GM12872 (cell line): ENCODE measurements at regions not wholly inside any gene's neighbourhood (a gene's known extent, or its start where the extent isn't known, plus 50 kb on each side); places are given as distances from the start of the nearest gene placed in this dataset.

ENCODE experiments used
- TF ChIP-seq, protein P1 (sequence below): IDR thresholded peaks from 3 replicates; pipeline ENCODE4 v1.5.1; 2011; ENCODE audit warnings: low read depth, mild to moderate bottlenecking, low read length, moderate library complexity; ENCODE audit not compliant: insufficient read depth

DNA sequence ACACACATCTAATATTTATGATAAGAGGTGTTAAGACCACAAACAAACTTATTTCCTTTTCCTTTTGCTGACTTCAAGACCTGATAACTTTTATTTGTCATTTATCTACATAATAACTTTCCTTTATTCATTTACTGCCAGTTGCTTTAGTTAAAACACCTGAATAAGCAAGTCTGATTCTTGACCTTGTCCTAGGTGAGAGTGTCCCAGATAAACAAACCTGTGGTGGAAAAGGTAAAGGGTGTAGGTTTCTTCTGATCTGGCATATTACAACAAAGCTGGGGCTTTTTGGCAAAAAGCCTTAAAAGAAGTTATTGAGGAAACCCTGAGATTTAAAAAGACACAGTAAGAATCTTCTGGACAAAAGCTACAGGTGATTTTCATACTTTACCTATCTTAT, 191.5 kb downstream of the ZBBX start:
- TF ChIP-seq, protein P1, sequence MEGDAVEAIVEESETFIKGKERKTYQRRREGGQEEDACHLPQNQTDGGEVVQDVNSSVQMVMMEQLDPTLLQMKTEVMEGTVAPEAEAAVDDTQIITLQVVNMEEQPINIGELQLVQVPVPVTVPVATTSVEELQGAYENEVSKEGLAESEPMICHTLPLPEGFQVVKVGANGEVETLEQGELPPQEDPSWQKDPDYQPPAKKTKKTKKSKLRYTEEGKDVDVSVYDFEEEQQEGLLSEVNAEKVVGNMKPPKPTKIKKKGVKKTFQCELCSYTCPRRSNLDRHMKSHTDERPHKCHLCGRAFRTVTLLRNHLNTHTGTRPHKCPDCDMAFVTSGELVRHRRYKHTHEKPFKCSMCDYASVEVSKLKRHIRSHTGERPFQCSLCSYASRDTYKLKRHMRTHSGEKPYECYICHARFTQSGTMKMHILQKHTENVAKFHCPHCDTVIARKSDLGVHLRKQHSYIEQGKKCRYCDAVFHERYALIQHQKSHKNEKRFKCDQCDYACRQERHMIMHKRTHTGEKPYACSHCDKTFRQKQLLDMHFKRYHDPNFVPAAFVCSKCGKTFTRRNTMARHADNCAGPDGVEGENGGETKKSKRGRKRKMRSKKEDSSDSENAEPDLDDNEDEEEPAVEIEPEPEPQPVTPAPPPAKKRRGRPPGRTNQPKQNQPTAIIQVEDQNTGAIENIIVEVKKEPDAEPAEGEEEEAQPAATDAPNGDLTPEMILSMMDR: no peak

DNA sequence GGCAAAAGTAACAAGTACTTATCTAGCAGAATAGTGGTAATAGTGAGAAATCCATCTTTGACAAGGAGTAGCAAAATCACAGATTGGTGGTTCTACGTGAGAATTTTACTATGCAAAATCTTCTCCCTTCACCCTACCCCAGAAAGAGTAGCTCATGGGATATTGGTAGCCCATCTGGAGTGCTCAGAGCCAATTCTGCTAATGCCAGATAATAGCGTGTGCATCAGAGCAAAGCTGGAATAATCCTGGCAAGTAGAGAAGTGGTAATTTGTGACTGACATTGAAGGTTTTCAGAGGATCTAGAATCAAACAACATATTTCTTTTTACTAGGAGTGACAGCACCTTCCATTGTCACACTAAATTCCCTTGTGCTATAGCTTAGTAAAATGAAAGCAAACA, 192.9 kb downstream of the ZBBX start:
- TF ChIP-seq, protein P1: no peak

DNA sequence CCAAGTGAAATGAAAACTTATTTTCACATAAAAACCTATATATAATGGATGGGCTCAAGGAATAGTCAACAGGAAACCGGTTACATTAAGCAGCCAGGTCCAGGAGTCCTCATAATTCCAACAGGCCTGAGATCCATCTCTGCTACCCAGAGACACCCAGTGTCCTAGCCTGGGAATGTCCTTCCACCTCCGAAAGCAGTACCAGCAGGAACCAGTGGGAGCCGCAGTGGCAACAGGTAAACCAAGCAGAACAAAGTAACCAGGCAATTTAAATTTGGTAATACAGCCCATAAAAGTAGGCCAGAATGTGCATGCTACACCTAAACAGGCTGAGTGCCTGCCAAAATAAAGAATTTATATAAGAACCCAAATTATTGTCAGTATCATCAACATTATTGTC, 195.6 kb downstream of the ZBBX start:
- TF ChIP-seq, protein P1: no peak

DNA sequence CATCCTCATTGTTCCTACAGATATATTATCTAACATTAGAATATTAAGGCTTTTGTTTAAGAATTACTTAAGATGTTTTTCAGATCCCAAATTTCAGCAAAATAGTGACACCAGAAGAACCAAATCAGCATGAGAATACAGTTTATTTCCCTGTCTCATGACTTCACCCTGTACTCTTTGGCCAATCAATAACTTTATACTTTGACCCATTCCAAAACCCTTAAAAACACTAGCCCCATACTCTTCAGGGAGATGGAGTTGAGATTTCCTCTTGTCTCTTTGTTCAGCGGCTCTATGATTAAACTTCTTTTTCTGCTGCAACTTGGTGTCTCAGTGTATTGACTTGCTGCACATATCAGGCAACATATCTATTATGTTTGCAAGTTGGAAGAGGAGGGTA, 207.7 kb downstream of the ZBBX start:
- TF ChIP-seq, protein P1: no peak

DNA sequence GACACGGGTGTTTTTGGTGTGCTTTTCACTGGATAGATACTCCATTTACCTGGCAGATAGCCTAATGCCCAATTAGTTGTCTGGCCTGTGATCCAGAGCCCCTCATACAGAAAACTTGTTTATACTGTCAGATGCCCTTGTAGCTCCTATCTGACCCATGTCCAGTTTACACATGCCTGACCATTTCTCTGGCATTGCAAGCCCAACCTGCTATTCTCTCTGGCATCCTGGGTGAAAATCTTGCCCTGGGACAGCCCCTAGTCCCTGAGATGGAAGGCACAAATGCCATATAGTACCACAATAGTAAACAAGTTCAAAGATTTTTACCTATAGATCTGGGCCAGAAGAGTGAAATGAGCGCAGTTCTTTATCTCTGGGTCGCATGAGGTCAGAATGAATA, 212.6 kb downstream of the ZBBX start:
- TF ChIP-seq, protein P1: no peak

GRCh38 chr3:167166594-167167253, 213.4 kb downstream of the ZBBX start:
- TF ChIP-seq, protein P1: no peak

DNA sequence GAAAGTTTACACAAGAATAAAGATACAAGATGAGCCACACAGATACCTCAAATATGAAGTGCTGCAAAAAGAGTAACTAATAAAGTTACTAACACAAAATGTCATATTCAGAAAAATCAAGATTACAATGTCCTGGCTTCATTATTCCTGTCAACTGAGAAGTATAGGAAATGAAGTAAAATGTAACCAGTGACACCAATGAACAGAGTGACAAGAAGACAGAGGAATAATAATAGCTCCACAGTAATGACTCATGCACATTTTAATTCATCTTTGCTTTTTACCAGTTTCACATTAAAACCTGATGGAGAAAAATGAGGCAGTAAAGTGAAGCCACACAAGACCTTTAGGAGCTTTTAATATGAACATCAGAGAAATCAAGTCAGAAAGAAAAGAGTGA, 214.1 kb downstream of the ZBBX start:
- TF ChIP-seq, protein P1: no peak

- TF ChIP-seq, protein P1: no peak
Measured at GRCh38 chr3:167163580-167163979, 216.5 kb downstream of the ZBBX start.
